CD4-positive, alpha-beta T cell treated with Interleukin-4 for 4 hours (primary cell): ENCODE measurements at regions not wholly inside any gene's neighbourhood (a gene's known extent, or its start where the extent isn't known, plus 50 kb on each side); places are given as distances from the start of the nearest gene placed in this dataset.

Experiments used
- DNase-seq: peaks from one replicate; pipeline ENCODE4 v3.0.0-alpha.2; 2020

DNA sequence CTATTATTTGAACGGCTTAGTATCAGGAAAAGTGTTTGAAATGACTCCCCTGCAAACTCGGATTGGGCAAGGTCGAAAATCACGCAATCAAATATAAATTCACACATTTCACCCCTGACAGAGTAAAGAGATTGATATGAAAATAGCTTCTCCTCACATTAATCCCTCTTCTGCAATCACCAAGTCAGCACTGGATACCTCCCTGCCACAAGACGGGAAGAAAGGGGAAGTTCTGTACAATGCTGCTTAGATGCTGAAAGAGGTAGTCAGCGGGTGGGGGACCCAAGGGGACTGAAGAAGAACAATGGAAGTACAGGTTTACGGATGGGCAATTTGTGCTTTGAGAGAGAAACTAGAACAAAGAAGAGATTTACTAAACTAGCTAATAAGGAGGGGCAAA, 72.0 kb upstream of the ANK3 start:
- DNase-seq = no peak

DNA sequence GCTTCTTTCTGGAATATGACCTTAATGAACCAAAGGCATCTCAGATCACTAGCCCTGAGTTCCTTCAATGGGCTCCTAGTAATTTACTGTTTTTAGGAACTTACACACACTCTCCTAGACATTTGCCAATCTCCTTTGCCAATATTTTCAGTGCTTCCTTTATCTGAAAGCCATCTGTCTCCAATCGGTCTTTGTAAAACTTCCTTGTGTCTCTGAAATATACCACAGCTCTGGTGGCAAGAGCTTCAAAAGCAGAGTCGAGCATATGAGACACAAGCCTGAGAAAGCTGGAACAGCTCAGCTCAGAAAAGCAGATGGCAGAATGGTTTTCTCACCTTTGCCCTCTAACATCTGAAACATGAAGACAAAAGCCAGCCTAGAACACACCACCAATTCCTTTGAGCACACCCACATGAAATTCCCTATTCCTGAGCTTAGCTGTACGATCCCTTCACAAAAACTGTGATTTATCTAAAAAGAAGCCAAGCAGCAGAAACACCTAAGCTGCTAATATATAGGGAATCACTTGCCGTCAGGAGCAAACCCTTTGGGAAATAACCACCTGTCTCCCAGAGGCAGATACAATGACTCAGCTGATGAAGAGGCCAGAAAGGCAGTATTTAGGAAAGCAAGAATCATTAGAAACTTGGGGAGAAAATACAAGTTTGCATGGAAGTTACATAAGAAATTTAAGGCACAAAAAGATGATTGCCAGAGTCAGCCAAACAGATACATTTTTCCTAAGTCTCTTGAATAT, 70.2 kb upstream of the ANK3 start:
- no peak for DNase-seq

DNA sequence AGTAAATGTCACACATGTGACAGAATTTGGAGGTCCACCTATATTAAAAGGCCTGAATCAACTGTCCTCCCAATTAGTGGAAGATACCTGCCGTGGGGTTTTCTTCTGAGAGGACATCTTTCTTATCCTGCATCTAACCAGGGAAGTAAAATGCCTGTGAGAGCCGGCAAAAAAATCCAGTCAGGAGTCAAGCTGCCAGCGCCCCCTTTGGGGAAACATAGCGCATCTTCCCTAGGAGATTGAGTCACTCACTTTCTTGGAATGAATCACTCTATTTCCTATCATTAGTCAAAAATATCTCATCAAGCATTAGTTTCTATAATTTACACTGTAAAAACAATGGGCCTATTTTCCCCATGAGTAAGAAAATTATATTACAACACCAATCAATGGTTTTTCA, 66.4 kb upstream of the ANK3 start:
- DNase-seq = no peak

DNA sequence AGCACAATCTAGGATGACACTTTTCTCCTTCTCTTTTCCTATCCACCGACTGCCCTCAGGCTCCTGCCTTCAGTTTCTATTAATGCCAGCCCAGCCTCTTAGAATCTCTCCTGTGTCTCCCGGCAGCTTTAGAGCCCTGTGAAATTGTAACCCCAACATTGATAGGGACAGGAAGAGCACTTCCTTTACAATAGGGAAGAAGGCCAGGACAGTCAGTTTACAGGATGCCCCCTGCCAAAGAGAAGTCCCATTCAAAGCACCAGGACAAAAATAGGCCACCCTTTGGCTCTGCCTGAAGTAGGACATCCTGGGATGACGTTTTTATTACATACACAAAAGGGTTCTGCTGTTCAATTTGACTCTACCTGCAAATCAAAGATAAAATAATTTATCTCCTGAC, 64.7 kb upstream of the ANK3 start:
- no peak for DNase-seq

DNA sequence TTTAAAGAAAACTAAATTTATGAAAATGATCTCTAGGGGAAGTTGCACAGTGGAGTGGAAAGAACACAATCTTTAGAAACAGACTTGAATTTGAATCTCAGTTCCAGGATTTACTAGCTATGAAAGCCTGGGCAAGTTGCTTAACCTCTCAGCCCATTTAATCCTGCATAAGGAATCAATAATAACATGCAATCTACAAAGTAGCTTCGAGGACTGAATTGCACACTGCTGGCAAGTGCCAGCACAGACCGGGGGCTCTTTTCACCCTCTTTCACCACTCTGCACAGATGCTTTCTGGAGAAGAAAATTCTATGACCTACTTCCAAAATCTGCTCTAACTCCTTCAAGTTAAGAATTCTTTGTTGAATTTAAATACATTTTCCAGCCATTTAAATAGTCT, 63.4 kb upstream of the ANK3 start:
- no peak for DNase-seq

DNA sequence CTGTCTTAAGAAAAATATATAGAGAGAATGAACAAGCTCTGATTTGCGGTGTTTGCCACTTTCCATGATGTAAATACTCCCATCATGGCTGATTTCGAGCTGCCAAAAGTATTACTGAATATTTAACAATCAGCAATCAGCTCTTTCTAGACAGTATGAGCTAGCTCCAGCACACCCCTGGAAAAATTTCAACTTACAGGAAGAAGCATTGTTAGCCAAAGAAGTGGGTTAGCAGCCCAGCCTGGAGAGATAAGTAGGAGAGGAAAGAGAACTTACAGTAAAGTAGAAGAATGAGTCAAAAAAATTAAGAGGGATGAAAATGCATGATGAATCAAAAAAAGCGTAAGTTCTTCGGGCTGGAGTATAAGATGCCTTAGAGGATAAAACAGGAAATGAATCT, 60.6 kb upstream of the ANK3 start:
- DNase-seq = no peak

DNA sequence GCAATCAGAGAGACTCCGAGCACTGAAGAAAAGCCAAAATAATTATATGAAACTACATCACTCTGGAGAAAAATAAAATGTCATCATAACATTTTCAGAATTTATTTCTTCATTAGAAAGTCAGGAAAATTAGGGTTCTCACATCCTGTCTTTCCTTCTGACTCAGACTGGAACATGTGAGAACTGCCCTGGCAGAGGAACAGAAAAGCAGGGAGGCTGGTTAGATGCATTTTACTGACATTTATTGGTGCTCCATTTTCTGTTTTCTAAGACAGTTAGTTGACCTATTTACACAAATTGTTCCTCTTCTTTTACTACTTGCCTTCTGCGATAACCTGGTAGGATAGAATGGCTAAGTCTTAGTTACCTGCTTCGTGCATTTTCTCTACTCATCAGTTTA, 58.6 kb upstream of the ANK3 start:
- no peak for DNase-seq

DNA sequence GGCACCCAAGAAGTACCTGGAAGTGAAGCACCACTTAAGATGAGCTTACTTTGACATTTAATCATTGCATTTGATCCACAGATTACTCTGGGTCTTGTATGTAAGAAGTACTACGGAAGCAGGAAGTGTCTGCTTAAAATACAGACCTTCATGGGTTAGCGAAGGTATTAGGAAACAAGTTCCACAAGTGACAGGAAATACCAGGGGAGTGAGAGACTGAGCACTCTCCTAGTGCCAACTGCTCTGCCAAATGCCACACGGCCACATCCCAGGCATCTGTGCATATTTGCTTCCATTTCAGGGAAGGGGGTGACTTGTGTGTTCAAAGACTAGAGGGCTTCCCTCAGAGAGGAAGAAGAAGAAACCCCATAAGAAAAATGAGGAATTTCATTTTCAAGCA, 57.2 kb upstream of the ANK3 start:
- DNase-seq = peak; percentile 4

DNA sequence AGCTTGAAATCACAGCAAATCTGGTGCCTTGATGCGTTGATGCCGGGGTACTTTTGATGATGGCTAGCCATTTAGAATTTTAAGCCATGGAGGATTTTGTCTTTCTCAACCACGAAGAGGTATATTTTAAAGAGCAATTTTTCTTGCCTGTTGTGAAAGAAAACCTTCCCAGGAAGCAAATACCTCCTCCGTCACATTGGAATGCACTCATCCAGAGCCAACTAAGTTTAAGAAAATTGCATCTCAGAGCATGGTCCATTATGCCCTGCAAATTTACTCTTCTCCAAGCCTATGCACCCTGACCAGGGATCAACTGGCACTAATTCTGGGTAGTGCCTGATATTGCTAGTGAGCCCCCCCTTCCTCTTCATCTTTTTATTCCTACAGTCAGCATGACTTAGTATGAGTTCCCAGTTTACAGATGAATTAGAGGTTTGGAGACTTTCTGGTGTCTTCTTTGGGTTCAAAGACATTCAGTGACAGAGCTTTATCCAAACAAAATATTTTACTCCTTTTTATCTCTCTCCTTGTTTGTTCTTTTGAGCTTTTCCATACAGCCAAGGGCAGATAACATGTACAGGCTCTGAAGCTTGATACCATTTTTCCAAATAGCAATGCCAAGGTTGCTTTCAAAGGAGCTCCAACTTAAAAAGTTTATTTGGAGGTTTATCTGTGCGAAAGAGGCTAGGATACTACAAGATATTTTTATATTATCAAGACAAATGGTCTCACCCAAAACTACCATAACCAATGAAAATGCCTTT, 56.6 kb upstream of the ANK3 start:
- DNase-seq = no peak

DNA sequence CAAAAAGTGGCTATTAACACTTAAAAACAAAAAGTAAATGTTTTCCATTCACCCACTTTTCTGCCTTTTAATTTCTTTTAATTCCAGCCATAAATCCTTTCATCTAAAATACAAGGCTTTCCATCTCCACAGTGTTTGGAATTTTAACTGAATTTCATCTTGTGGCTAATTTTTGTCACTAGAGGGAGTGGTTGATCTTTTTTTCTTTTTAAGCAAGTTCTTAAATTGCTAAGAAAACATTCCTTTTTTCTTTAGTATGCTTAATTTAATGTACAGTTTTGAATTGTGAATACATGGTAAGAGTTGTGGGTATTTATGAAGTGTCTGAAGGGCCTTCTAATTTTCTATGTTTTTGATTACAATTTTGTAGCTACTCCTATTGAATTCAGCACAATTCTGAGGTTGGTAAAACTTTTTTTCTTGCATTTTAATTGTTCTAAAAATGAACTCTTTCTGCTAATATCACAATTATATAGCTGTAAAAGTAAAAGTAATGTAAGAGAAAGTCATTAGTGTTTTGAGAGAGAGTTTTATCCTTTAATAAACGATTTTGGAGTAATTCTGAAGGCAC, 54.9 kb upstream of the ANK3 start:
- DNase-seq = no peak

DNA sequence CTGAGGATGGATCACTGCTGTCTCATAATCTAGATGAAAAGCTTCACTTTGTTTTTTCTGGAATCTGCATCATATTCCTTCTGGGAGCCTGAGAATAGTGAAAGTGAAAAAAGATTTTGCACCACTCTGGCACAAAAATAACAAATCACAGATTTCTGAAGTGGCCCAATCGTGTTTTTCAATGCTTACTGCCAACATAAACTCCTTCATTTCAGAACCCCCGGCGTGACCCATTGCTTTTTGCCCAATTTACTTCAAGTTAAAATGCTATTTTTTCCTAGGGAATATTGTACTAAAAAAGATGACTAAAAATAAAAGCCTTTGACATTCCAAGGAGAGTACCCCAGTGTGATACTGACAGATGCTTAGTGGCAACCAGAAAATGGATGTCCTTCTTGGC, 53.7 kb upstream of the ANK3 start:
- DNase-seq = no peak

DNA sequence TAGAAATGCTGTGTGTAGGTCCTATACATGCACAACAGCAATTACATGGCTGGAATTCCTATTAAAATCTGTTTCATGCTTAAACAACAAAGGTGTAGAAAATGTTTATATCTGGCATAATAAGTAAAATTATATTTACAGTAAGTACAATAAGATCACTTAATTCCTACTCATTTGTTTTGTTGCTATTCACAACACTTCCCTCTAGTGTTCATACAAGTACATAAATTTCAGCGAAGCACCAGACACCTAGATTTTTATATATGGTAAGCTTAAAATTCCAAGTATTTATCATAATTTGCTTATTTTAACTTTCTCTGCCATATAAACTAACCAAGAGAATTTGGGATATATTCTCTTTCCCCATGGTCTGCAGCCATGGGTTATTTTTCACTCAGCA, 51.8 kb upstream of the ANK3 start:
- DNase-seq = no peak

DNA sequence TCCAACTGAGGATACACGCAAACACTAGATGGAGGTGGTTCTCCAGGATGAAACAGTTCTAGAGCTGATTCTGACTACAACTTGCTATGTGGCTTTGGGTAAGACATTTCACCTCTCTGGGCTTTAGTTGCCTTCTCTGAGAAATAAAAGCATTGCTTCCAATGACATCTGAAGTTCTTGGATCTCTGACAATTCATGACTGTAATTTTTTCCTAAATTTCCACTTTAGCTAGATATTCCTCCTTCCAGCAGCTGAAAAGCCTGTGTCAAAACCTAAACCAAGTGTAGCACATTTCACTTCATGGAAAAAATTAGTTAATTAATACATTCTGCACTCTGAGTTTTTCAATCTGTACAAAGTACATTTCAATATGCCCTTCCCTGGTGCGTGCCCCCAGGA, 50.0 kb upstream of the ANK3 start:
- no peak for DNase-seq
